ENCODE measurements at regions not wholly inside any gene's neighbourhood (a gene's known extent, or its start where the extent isn't known, plus 50 kb on each side); places are given as distances from the start of the nearest gene placed in this dataset.

DNA sequence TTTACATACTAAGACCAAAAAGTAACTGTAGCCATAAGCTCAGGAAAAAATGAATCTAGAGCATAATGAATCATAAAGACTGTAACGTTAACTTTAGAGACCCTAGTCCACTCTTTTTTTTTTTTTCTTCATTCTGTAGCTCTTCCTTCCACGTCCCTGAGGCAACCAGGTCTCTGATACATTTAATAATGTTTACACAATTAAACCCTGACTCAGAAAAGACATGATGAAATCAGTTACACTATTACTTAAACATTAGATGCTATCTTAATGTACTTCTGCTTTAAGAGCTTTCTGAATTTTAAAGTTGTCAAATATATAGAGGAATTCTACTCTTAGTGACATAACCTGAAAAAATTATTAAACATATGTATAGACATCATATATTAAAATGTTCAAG lies 1121.5 kb upstream of the DDX18 start:
- DNase-seq (ENCODE audit: low read depth in 2 of 2), result no peak
- TF ChIP-seq, protein P1, sequence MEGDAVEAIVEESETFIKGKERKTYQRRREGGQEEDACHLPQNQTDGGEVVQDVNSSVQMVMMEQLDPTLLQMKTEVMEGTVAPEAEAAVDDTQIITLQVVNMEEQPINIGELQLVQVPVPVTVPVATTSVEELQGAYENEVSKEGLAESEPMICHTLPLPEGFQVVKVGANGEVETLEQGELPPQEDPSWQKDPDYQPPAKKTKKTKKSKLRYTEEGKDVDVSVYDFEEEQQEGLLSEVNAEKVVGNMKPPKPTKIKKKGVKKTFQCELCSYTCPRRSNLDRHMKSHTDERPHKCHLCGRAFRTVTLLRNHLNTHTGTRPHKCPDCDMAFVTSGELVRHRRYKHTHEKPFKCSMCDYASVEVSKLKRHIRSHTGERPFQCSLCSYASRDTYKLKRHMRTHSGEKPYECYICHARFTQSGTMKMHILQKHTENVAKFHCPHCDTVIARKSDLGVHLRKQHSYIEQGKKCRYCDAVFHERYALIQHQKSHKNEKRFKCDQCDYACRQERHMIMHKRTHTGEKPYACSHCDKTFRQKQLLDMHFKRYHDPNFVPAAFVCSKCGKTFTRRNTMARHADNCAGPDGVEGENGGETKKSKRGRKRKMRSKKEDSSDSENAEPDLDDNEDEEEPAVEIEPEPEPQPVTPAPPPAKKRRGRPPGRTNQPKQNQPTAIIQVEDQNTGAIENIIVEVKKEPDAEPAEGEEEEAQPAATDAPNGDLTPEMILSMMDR (IDR thresholded peaks at IDR 0.05; ENCODE audit: low read depth, low read length), result no peak
- no peak overlapping the region for H3K4me3 ChIP-seq (replicated peaks in 1 of 2; ENCODE audit: low read depth in 2 of 2, low read length in 2 of 2)

GRCh38 chr2:116696223-116696622 lies 1118.3 kb upstream of the DDX18 start:
- DNase-seq (ENCODE audit: low read depth in 2 of 2), result no peak
- TF ChIP-seq, protein P1 (IDR thresholded peaks at IDR 0.05; ENCODE audit: low read depth, low read length), result no peak
- H3K4me3 ChIP-seq (replicated peaks in 1 of 2; ENCODE audit: low read depth in 2 of 2, low read length in 2 of 2), result no peak overlapping the region

DNA sequence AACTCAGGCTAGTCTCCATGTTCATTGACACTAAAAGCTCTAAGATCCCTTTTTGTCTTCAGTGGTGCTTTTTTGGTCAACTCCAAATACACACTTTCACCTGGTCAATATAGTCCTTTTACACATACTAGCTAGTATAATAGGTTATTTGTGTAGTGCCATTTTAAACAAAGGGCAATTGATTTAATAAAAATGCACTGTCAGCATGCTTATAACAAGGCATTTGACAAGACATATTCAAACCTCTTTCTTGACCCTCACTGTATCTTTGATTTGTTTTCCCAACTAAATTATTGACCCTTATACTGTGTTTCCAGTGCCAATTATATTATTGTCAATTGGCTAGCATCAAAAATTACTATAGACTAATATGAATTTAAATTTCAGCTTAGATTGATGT lies 1117.6 kb upstream of the DDX18 start:
- DNase-seq (ENCODE audit: low read depth in 2 of 2), result no peak
- no peak overlapping the region for H3K4me3 ChIP-seq (replicated peaks in 1 of 2; ENCODE audit: low read depth in 2 of 2, low read length in 2 of 2)
- TF ChIP-seq, protein P1 (IDR thresholded peaks at IDR 0.05; ENCODE audit: low read depth, low read length), result no peak

GRCh38 chr2:116706396-116706795 lies 1108.1 kb upstream of the DDX18 start:
- no peak overlapping the region for H3K4me3 ChIP-seq (replicated peaks in 1 of 2; ENCODE audit: low read depth in 2 of 2, low read length in 2 of 2)
- no peak for DNase-seq (ENCODE audit: low read depth in 2 of 2)
- TF ChIP-seq, protein P1 (IDR thresholded peaks at IDR 0.05; ENCODE audit: low read depth, low read length), result no peak

- TF ChIP-seq, protein P1 (IDR thresholded peaks at IDR 0.05; ENCODE audit: low read depth, low read length), result no peak
- H3K4me3 ChIP-seq (replicated peaks in 1 of 2; ENCODE audit: low read depth in 2 of 2, low read length in 2 of 2), result no peak overlapping the region
- DNase-seq (ENCODE audit: low read depth in 2 of 2), result no peak
Observed at GRCh38 chr2:116716038-116716437, 1098.5 kb upstream of the DDX18 start.

DNA sequence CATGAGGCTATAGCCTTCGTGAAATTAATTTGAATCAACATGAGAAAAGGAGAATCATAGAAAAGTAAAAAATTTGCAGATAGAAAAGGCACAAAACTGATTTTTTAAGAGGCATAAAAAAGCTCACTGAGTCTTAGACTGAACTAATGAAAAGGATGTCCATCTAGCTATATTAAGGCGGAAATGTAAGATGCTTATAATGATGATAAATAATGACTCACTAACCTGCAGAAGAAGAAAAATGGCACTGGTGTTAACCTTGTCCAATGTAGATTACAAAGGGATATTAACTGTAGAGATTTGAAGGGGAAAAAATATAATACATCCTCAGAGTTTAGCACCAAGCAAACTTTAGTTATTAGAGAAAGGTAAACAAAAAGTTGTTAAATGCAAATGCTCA lies 1098.0 kb upstream of the DDX18 start:
- TF ChIP-seq, protein P1 (IDR thresholded peaks at IDR 0.05; ENCODE audit: low read depth, low read length), result no peak
- DNase-seq (ENCODE audit: low read depth in 2 of 2), result no peak
- no peak overlapping the region for H3K4me3 ChIP-seq (replicated peaks in 1 of 2; ENCODE audit: low read depth in 2 of 2, low read length in 2 of 2)

DNA sequence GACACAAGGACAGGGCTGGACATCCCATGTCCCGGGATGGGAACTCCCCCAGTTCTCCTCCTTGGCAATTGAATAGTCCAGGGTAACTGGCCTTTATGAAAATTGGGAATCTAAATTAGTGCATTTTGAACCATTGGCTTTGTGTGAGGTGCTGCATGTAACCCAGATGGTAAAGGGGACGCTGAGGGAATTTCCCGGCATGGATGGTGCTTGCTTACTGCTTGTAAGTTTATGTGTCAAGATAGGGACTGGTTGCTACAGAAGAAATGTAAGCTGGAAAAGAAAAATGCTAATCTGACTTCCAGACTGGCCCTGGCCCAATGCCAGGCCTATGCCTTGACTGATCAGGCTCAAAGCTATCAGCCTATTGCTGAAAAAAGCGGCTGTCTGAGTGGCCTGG lies 1096.7 kb upstream of the DDX18 start:
- DNase-seq (ENCODE audit: low read depth in 2 of 2), result no peak
- no peak overlapping the region for H3K4me3 ChIP-seq (replicated peaks in 1 of 2; ENCODE audit: low read depth in 2 of 2, low read length in 2 of 2)
- TF ChIP-seq, protein P1 (IDR thresholded peaks at IDR 0.05; ENCODE audit: low read depth, low read length), result no peak

Data from cardiac fibroblast (primary cell).